ENCODE measurements at regions not wholly inside any gene's neighbourhood (a gene's known extent, or its start where the extent isn't known, plus 50 kb on each side); places are given as distances from the start of the nearest gene placed in this dataset.

DNA sequence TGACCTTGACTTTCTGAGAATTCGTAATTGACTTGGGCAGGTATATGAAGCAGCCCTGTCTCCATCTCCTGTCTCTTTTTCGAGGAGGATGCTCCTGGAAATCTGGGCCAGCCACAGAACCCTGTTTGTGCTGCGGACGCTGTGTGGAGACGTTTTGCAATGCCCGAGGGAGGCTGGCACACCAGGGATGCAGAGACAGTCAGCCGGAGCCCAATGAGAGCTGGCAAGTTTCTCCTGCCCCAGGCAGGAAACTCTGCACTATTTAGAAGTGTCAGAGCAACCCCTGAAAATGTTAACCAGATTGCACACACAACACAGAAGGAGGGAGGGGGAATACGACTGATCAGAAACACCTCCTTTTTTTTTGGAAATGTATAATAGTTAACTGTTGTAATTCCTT, 103.2 kb upstream of the DYRK2 start:
- no peak for TF ChIP-seq EZH2phosphoT487 (IDR thresholded peaks at IDR 0.05; ENCODE audit: borderline replicate concordance, low read length)
- TF ChIP-seq, protein P1, sequence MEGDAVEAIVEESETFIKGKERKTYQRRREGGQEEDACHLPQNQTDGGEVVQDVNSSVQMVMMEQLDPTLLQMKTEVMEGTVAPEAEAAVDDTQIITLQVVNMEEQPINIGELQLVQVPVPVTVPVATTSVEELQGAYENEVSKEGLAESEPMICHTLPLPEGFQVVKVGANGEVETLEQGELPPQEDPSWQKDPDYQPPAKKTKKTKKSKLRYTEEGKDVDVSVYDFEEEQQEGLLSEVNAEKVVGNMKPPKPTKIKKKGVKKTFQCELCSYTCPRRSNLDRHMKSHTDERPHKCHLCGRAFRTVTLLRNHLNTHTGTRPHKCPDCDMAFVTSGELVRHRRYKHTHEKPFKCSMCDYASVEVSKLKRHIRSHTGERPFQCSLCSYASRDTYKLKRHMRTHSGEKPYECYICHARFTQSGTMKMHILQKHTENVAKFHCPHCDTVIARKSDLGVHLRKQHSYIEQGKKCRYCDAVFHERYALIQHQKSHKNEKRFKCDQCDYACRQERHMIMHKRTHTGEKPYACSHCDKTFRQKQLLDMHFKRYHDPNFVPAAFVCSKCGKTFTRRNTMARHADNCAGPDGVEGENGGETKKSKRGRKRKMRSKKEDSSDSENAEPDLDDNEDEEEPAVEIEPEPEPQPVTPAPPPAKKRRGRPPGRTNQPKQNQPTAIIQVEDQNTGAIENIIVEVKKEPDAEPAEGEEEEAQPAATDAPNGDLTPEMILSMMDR (IDR thresholded peaks at IDR 0.05; ENCODE audit: low read depth, low read length, poor library complexity, severe bottlenecking) = no peak
